H1 (cell line): ENCODE measurements at regions not wholly inside any gene's neighbourhood (a gene's known extent, or its start where the extent isn't known, plus 50 kb on each side); places are given as distances from the start of the nearest gene placed in this dataset.

Experiments used
- CBX8 ChIP-seq: fragments of 300-800, 300-1000 bp; sonication (generic); IDR thresholded peaks from 2 replicates; pipeline ENCODE4 v1.7.1; 2016; ENCODE audit warnings: low read depth, low read length, borderline replicate concordance
- E2F6 ChIP-seq: IDR thresholded peaks from 2 replicates; pipeline ENCODE4 v1.6.1; 2012; ENCODE audit warnings: inconsistent platforms
- EGR1 ChIP-seq: IDR thresholded peaks from 2 replicates; pipeline ENCODE4 v1.6.1; 2011; ENCODE audit warnings: low read depth, low read length, borderline replicate concordance

- no peak for TF ChIP-seq E2F6
- no peak for TF ChIP-seq EGR1
- no peak for TF ChIP-seq CBX8
- TF ChIP-seq, all 59 proteins: peak for 0
These were observed 172.6 kb upstream of the PIEZO2 start (continued) for GRCh38 chr18:11322006-11322405.
